A549 (cell line): ENCODE measurements at regions not wholly inside any gene's neighbourhood (a gene's known extent, or its start where the extent isn't known, plus 50 kb on each side); places are given as distances from the start of the nearest gene placed in this dataset.

Experiments
- ATAC-seq, 2 experiments: fragments of 200-7000 bp in 1 of 2; fragments of >200 bp in 1 of 2; cut with Nextera tagmentation in 1 of 2; cut with Tn5 transposase in 1 of 2; 3 replicates each; pipeline versions ENCODE4 v1.8.0 to v1.9.1; 2018 to 2020; ENCODE audit warnings: mild to moderate bottlenecking in 1 of 2, moderate library complexity in 1 of 2
- CTCF ChIA-PET: fragments of 300-600 bp; sonication (Branson Sonifier 250); formaldehyde crosslinking; extraction: SDS; loops from one replicate; lab custom pipeline; 2021; ENCODE audit warnings: antibody characterized with exemption, inconsistent platforms; lab: Yijun Ruan, JAX
- POLR2A ChIA-PET: fragments of 350-600 bp; formaldehyde crosslinking; extraction: SDS; loops from one replicate; lab custom pipeline; 2021; ENCODE audit warnings: antibody characterized with exemption, inconsistent platforms; lab: Yijun Ruan, JAX
- DNase-seq, 2 experiments: peaks; one replicate each; pipeline versions ENCODE4 v3.0.0 to v3.0.0-alpha.2; 2011 to 2016; ENCODE audit warnings: low read depth in 1 of 2, low spot score in 1 of 2
- FAIRE-seq: peaks from 2 replicates; lab custom pipeline; 2011; peaks lifted over from hg19 to GRCh38; lab: Jason Lieb, UNC
- H3K27ac ChIP-seq, 2 experiments: fragments of >200 bp; sonication (Bioruptor Twin); formaldehyde crosslinking; 3 replicates each; pipeline ENCODE4 v1.5.1; 2016 to 2017
- H3K4me1 ChIP-seq: fragments of >200 bp; sonication (Bioruptor Twin); formaldehyde crosslinking; 3 replicates; pipeline ENCODE4 v1.6.1; 2016
- H3K4me2 ChIP-seq: fragments of >200 bp; sonication (Bioruptor Twin); formaldehyde crosslinking; 3 replicates; pipeline ENCODE4 v1.6.1; 2016
- H3K4me3 ChIP-seq: fragments of >200 bp; sonication (Bioruptor Twin); formaldehyde crosslinking; 3 replicates; pipeline ENCODE4 v1.5.1; 2016
- H3K9me3 ChIP-seq: fragments of >200 bp; sonication (Bioruptor Twin); formaldehyde crosslinking; 3 replicates; pipeline ENCODE4 v1.6.1; 2016
- BHLHE40 ChIP-seq: IDR thresholded peaks from 2 replicates; pipeline ENCODE4 v1.6.1; 2012; ENCODE audit warnings: low read depth, low read length, inconsistent platforms
- CHD2 ChIP-seq: fragments of 150-350 bp; IDR thresholded peaks from 2 replicates; pipeline ENCODE4 v1.6.1; 2014; ENCODE audit warnings: low read length; ENCODE audit not compliant: partially characterized antibody
- EHF ChIP-seq: fragments of 250-450 bp; sonication (Bioruptor Pico); IDR thresholded peaks from 2 replicates; pipeline ENCODE4 v1.5.0; 2020; ENCODE audit warnings: mild to moderate bottlenecking
- EP300 ChIP-seq, 2 experiments: fragments of >200 bp; sonication (Bioruptor Twin); formaldehyde crosslinking; IDR thresholded peaks; 2 replicates in 1 of 2; 3 replicates in 1 of 2; pipeline ENCODE4 v1.6.1; 2016 to 2017
- FOSB ChIP-seq: fragments of 250-450 bp; sonication (Bioruptor Pico); IDR thresholded peaks from 2 replicates; pipeline ENCODE4 v1.5.0; 2020; ENCODE audit warnings: mild to moderate bottlenecking, moderate library complexity
- GATA3 ChIP-seq: IDR thresholded peaks from 2 replicates; pipeline ENCODE4 v1.6.1; 2012; ENCODE audit warnings: borderline replicate concordance
- HDAC2 ChIP-seq: fragments of 200-600 bp; sonication (generic); IDR thresholded peaks from 2 replicates; pipeline ENCODE4 v1.6.1; 2016
- HEYL ChIP-seq: fragments of 250-450 bp; sonication (Bioruptor Pico); IDR thresholded peaks from 2 replicates; pipeline ENCODE4 v1.8.0; 2021; ENCODE audit warnings: mild to moderate bottlenecking, moderate library complexity
- JUN ChIP-seq, 2 experiments: fragments of >200 bp; sonication (Bioruptor Twin); formaldehyde crosslinking; IDR thresholded peaks; 2 replicates in 1 of 2; 3 replicates in 1 of 2; pipeline ENCODE4 v1.6.1; 2016 to 2017
- JUNB ChIP-seq: fragments of >200 bp; sonication (Bioruptor Twin); formaldehyde crosslinking; IDR thresholded peaks from 2 replicates; pipeline ENCODE4 v1.6.1; 2016
- KDM5A ChIP-seq: fragments of 200-600 bp; sonication (generic); IDR thresholded peaks from 2 replicates; pipeline ENCODE4 v1.6.1; 2016; ENCODE audit warnings: antibody characterized with exemption, mild to moderate bottlenecking
- NFE2L2 ChIP-seq: fragments of 150-350 bp; conservative IDR thresholded peaks from 2 replicates; pipeline ENCODE4 v1.6.1; 2014; ENCODE audit warnings: low read length
- NPAS2 ChIP-seq: fragments of 250-450 bp; sonication (Bioruptor Pico); IDR thresholded peaks from 2 replicates; pipeline ENCODE4 v1.8.0; 2022; ENCODE audit warnings: mild to moderate bottlenecking, moderate library complexity, borderline replicate concordance
- NR3C1 ChIP-seq: fragments of >200 bp; sonication (Bioruptor Twin); formaldehyde crosslinking; IDR thresholded peaks from 3 replicates; pipeline ENCODE4 v1.6.1; 2017
- POLR2A ChIP-seq: IDR thresholded peaks from 2 replicates; pipeline ENCODE4 v1.6.1; 2012; ENCODE audit warnings: mild to moderate bottlenecking, low read length
- RARB ChIP-seq: fragments of 250-450 bp; sonication (Bioruptor Pico); IDR thresholded peaks from 2 replicates; pipeline ENCODE4 v1.8.0; 2021; ENCODE audit warnings: mild to moderate bottlenecking, moderate library complexity
- RCOR1 ChIP-seq: fragments of 150-350 bp; IDR thresholded peaks from 2 replicates; pipeline ENCODE4 v1.6.1; 2014; ENCODE audit warnings: antibody characterized with exemption, low read length, low read depth
- RFX5 ChIP-seq: fragments of 450-650 bp; IDR thresholded peaks from 2 replicates; pipeline ENCODE4 v1.7.1; 2014; ENCODE audit warnings: antibody characterized with exemption, mild to moderate bottlenecking, moderate library complexity
- RNF2 ChIP-seq: fragments of 200-600 bp; sonication (generic); IDR thresholded peaks from 2 replicates; pipeline ENCODE4 v1.6.1; 2016; ENCODE audit warnings: low read depth, mild to moderate bottlenecking, antibody characterized with exemption, moderate library complexity, borderline replicate concordance
- TFCP2L1 ChIP-seq: fragments of 250-450 bp; sonication (Bioruptor Pico); IDR thresholded peaks from 2 replicates; pipeline ENCODE4 v1.5.0; 2021; ENCODE audit warnings: mild to moderate bottlenecking
- ZC3H11A ChIP-seq: fragments of 450-650 bp; IDR thresholded peaks from 2 replicates; pipeline ENCODE4 v1.6.1; 2014; ENCODE audit warnings: antibody characterized with exemption, mild to moderate bottlenecking
- ZSCAN20 ChIP-seq: fragments of 250-450 bp; sonication (Bioruptor Pico); IDR thresholded peaks from 2 replicates; pipeline ENCODE4 v1.8.0; 2022; ENCODE audit warnings: mild to moderate bottlenecking, moderate library complexity
- WGBS: methylation state at CpG from one replicate; pipeline ENCODE4 v1.1.6; 2017; ENCODE audit errors: missing lambda C conversion rate; 5-methylcytosine and 5-hydroxymethylcytosine counted together
- TF ChIP-seq, protein P1 (sequence below): IDR thresholded peaks from 2 replicates; pipeline ENCODE4 v1.6.1; 2012
- TF ChIP-seq, protein P2 (sequence below): fragments of 450-650 bp; IDR thresholded peaks from 2 replicates; pipeline ENCODE4 v1.6.1; 2014; ENCODE audit warnings: antibody characterized with exemption
- TF ChIP-seq, protein P3 (sequence below): fragments of 250-450 bp; sonication (Bioruptor Pico); IDR thresholded peaks from 2 replicates; pipeline ENCODE4 v1.5.0; 2021; ENCODE audit warnings: mild to moderate bottlenecking, moderate library complexity, borderline replicate concordance
- TF ChIP-seq, protein P4 (sequence below): IDR thresholded peaks from 2 replicates; pipeline ENCODE4 v1.6.1; 2012
- TF ChIP-seq, protein P5 (sequence below): fragments of >200 bp; sonication (Bioruptor Twin); formaldehyde crosslinking; IDR thresholded peaks from 3 replicates; pipeline ENCODE4 v1.6.1; 2016
- TF ChIP-seq, protein P6 (sequence below): IDR thresholded peaks from 2 replicates; pipeline ENCODE4 v1.6.1; 2012; ENCODE audit warnings: low read depth, borderline replicate concordance
- TF ChIP-seq, protein P7 (sequence below): fragments of 150-350 bp; IDR thresholded peaks from 2 replicates; pipeline ENCODE4 v1.6.1; 2014; ENCODE audit warnings: low read depth, mild to moderate bottlenecking, low read length

DNA sequence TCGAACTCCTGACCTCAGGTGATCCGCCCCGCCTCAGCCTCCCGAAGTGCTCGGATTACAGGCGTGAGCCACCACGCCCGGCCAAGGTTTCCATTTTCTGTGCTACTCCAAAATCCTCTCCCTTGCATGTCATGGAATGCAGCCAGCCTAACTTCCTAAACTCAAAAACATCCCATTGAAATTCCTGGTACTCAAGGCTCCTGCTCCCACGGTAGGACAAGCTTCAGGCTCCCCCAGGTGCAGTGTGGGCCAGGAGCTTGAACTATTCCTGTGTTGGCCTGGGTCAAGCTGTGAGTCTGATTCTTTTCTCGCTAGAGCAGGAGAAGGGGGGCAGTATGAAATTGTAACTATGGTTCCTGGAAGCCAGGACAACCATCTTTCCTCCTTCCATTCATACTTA is 97.1 kb downstream of the RPL27A start (continued):
- TF ChIP-seq, protein P1, sequence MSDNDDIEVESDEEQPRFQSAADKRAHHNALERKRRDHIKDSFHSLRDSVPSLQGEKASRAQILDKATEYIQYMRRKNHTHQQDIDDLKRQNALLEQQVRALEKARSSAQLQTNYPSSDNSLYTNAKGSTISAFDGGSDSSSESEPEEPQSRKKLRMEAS, result no peak
- TF ChIP-seq HDAC2, result no peak

DNA sequence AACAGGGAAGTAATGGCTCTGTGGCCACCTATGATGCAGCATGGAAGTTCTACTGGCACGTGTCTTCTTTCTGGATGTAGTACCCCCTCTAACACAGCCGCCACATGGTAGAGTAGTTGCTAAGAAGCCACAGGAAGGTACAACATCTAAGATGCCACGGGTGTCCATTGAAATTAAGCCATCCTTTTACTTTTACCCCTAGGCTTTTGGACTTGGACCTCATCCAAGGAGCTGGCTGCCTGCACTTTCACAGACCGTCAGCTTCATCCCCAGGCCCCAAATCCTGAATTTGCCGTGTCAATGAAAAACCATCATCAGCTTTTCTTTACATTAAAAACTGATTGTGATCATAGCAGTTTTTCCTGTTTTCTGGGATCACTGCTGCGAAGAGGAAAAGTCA is 102.4 kb downstream of the RPL27A start:
- no peak for FAIRE-seq
- POLR2A ChIA-PET, result no interaction called here
- 81% methylated on average over 6 of the region's 6 CpGs for WGBS

DNA sequence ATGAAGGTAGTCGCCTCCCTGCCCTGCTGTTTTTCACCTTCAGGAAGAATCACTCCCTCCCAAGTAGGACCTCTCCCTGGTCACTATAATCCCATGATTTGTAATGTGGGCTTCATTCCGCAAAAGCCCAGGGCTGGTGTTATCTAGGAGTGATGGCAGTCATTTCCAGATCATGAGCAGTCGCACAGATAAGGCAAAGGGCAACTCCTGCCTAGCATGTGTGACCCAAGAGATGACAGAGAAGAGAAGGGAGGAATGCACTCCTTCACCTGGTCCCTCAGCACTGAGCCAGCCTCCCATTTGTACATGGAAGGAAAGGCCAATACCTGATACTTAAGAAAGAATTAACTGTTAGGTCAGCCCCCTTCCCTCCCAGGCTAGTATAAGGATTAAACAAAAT is 102.9 kb downstream of the RPL27A start:
- no peak for FAIRE-seq
- Histone ChIP-seq H3K4me3 (no peak overlapping the region), H3K4me1 (no peaks in the 10 kb centered on the region), H3K4me2 (no peak overlapping the region), H3K9me3 (no peaks in the 10 kb centered on the region), H3K27ac (no peak overlapping the region)
- DNase-seq, result no peak
- no peak for TF ChIP-seq EHF (CRISPR knock-in tag)
- TF ChIP-seq JUN (IDR thresholded peaks at IDR 0.05), result no peak
- TF ChIP-seq FOSB, result no peak
- no peak for TF ChIP-seq RNF2
- no peak for TF ChIP-seq BHLHE40
- no peak for TF ChIP-seq RARB (CRISPR knock-in tag)
- no peak for TF ChIP-seq CHD2
- TF ChIP-seq RFX5, result no peak
- no peak for TF ChIP-seq POLR2A
- TF ChIP-seq EP300 (IDR thresholded peaks at IDR 0.05), result no peak
- no peak for TF ChIP-seq ZSCAN20 (CRISPR knock-in tag)
- no peak for TF ChIP-seq ZC3H11A
- TF ChIP-seq, protein P2, sequence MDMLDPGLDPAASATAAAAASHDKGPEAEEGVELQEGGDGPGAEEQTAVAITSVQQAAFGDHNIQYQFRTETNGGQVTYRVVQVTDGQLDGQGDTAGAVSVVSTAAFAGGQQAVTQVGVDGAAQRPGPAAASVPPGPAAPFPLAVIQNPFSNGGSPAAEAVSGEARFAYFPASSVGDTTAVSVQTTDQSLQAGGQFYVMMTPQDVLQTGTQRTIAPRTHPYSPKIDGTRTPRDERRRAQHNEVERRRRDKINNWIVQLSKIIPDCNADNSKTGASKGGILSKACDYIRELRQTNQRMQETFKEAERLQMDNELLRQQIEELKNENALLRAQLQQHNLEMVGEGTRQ, result no peak
- no peak for TF ChIP-seq JUNB
- no peak for TF ChIP-seq KDM5A
- TF ChIP-seq, protein P3, sequence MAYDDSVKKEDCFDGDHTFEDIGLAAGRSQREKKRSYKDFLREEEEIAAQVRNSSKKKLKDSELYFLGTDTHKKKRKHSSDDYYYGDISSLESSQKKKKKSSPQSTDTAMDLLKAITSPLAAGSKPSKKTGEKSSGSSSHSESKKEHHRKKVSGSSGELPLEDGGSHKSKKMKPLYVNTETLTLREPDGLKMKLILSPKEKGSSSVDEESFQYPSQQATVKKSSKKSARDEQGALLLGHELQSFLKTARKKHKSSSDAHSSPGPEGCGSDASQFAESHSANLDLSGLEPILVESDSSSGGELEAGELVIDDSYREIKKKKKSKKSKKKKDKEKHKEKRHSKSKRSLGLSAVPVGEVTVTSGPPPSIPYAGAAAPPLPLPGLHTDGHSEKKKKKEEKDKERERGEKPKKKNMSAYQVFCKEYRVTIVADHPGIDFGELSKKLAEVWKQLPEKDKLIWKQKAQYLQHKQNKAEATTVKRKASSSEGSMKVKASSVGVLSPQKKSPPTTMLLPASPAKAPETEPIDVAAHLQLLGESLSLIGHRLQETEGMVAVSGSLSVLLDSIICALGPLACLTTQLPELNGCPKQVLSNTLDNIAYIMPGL (CRISPR knock-in tag), result no peak
- TF ChIP-seq, protein P4, sequence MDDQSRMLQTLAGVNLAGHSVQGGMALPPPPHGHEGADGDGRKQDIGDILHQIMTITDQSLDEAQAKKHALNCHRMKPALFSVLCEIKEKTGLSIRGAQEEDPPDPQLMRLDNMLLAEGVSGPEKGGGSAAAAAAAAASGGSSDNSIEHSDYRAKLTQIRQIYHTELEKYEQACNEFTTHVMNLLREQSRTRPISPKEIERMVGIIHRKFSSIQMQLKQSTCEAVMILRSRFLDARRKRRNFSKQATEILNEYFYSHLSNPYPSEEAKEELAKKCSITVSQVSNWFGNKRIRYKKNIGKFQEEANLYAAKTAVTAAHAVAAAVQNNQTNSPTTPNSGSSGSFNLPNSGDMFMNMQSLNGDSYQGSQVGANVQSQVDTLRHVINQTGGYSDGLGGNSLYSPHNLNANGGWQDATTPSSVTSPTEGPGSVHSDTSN, result no peak
- ChIA-PET POLR2A (no interaction called here), CTCF (interaction anchor here (1.0 kb wide), 1 partner anchor 16 kb away, joined by 3 read pairs; no protein-coding TSS in a partner anchor)
- 87% methylated on average over 3 of the region's 3 CpGs for WGBS
- ATAC-seq, result no peak

More for the DNA sequence above, 102.4 kb downstream of the RPL27A start:
- no peaks in the 10 kb centered on the region for H3K4me1 ChIP-seq
- H3K4me3 ChIP-seq, result no peak overlapping the region
- H3K27ac ChIP-seq, result no peak overlapping the region
- TF ChIP-seq HEYL, result no peak
- no peaks in the 10 kb centered on the region for H3K9me3 ChIP-seq
- no peak for ATAC-seq
- no peak overlapping the region for H3K4me2 ChIP-seq
- DNase-seq, result no peak
- CTCF ChIA-PET, result interaction anchor here (0.6 kb wide), 1 partner anchor 439 kb away, joined by 3 read pairs; no protein-coding TSS in a partner anchor

DNA sequence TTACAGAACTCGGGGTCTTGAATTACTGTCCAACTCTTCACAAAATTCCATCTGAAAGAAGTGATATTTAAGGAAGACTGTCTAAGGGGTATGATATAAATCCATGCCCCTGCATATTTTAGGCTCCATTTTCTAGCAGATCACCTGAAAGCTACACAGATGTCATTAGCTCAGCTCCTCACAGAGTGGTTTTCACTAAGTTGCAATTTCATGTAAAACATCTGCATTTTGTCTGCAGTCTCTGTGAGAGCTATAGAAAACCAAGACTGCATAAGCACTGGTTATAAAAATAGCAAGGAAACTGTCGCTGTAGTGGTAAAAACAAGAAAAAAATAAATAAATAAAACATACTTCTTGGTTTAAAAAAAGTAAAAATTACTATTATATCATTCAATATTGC is 103.4 kb downstream of the RPL27A start:
- Histone ChIP-seq H3K9me3 (no peaks in the 10 kb centered on the region), H3K4me2 (no peak overlapping the region), H3K4me1 (no peaks in the 10 kb centered on the region), H3K4me3 (no peak overlapping the region), H3K27ac (no peak overlapping the region)
- 81% methylated on average over 2 of the region's 2 CpGs for WGBS
- ATAC-seq (no peak), FAIRE-seq (no peak), DNase-seq (no peak)
- ChIA-PET CTCF (interaction anchor here (1.0 kb wide), 1 partner anchor 16 kb away, joined by 3 read pairs; no protein-coding TSS in a partner anchor), POLR2A (no interaction called here)
- TF ChIP-seq JUNB (no peak), GATA3 (no peak), NFE2L2 (no peak), CHD2 (no peak), NR3C1 (no peak), EHF (CRISPR knock-in tag) (no peak), JUN (IDR thresholded peaks at IDR 0.05) (no peak), RCOR1 (no peak), TFCP2L1 (CRISPR knock-in tag) (no peak), NPAS2 (no peak)
- TF ChIP-seq, protein P5, sequence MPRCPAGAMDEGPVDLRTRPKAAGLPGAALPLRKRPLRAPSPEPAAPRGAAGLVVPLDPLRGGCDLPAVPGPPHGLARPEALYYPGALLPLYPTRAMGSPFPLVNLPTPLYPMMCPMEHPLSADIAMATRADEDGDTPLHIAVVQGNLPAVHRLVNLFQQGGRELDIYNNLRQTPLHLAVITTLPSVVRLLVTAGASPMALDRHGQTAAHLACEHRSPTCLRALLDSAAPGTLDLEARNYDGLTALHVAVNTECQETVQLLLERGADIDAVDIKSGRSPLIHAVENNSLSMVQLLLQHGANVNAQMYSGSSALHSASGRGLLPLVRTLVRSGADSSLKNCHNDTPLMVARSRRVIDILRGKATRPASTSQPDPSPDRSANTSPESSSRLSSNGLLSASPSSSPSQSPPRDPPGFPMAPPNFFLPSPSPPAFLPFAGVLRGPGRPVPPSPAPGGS, result no peak
- TF ChIP-seq, protein P6, sequence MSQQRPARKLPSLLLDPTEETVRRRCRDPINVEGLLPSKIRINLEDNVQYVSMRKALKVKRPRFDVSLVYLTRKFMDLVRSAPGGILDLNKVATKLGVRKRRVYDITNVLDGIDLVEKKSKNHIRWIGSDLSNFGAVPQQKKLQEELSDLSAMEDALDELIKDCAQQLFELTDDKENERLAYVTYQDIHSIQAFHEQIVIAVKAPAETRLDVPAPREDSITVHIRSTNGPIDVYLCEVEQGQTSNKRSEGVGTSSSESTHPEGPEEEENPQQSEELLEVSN, result no peak
- TF ChIP-seq, protein P7, sequence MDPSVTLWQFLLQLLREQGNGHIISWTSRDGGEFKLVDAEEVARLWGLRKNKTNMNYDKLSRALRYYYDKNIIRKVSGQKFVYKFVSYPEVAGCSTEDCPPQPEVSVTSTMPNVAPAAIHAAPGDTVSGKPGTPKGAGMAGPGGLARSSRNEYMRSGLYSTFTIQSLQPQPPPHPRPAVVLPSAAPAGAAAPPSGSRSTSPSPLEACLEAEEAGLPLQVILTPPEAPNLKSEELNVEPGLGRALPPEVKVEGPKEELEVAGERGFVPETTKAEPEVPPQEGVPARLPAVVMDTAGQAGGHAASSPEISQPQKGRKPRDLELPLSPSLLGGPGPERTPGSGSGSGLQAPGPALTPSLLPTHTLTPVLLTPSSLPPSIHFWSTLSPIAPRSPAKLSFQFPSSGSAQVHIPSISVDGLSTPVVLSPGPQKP, result no peak
